ENCODE measurements at regions not wholly inside any gene's neighbourhood (a gene's known extent, or its start where the extent isn't known, plus 50 kb on each side); places are given as distances from the start of the nearest gene placed in this dataset.

DNA sequence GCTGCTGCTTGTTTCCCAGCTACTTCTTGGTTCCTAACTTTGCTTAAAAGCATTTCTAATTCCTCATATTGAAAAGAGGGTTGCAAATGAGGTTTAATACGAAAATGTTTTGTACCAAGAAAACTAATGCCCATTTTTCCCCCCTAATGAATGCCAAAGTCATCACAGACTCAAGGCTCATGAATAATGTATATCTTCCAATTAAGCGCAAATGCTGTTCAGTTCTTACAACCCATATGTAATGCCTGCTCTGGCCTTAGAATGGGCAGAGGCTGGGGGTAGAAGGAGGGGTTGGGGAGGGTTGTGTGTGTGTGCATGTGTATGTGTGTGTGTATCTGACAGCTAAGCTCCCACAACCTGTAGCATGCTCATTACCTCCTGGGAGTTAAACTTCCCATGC lies 901.7 kb downstream of the KCNMA1 start:
- no peak overlapping the region for H2BK15ac ChIP-seq (ENCODE audit: low read depth, low read length)
- H2BK20ac ChIP-seq (ENCODE audit: low read depth, low read length) = no peak overlapping the region
- no peak for ATAC-seq (ENCODE audit: low read depth)
- no peaks in the 10 kb centered on the region for H3K9me3 ChIP-seq (ENCODE audit: control insufficient read depth, insufficient read depth, low read length)
- H3K27ac ChIP-seq (ENCODE audit: insufficient read depth, low read length) = no peak overlapping the region
- TF ChIP-seq BHLHE40 (IDR thresholded peaks at IDR 0.05; ENCODE audit: low read depth, low read length) (no peak), MXI1 (IDR thresholded peaks at IDR 0.05; ENCODE audit: borderline replicate concordance, low read depth, low read length) (no peak), MAZ (IDR thresholded peaks at IDR 0.05; ENCODE audit: borderline replicate concordance, low read depth, low read length) (no peak), RFX5 (IDR thresholded peaks at IDR 0.05; ENCODE audit: low read depth, low read length) (no peak), CHD1 (IDR thresholded peaks at IDR 0.05; ENCODE audit: low read depth, low read length) (no peak), SMC3 (IDR thresholded peaks at IDR 0.05; ENCODE audit: low read depth, low read length) (no peak), POLR2A (IDR thresholded peaks at IDR 0.05; ENCODE audit: low read depth, low read length) (no peak), RAD21 (IDR thresholded peaks at IDR 0.05; ENCODE audit: low read length) (no peak), CEBPB (IDR thresholded peaks at IDR 0.05; ENCODE audit: low read depth, low read length) (no peak), FOS (IDR thresholded peaks at IDR 0.05; ENCODE audit: low read depth, low read length) (no peak), MAFK (IDR thresholded peaks at IDR 0.05; ENCODE audit: low read depth, low read length) (no peak), RCOR1 (IDR thresholded peaks at IDR 0.05; ENCODE audit: insufficient replicate concordance, low read length) (no peak), NFE2L2 (IDR thresholded peaks at IDR 0.05; ENCODE audit: low read depth, low read length) (no peak)
- TF ChIP-seq, protein P1, sequence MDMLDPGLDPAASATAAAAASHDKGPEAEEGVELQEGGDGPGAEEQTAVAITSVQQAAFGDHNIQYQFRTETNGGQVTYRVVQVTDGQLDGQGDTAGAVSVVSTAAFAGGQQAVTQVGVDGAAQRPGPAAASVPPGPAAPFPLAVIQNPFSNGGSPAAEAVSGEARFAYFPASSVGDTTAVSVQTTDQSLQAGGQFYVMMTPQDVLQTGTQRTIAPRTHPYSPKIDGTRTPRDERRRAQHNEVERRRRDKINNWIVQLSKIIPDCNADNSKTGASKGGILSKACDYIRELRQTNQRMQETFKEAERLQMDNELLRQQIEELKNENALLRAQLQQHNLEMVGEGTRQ (IDR thresholded peaks at IDR 0.05; ENCODE audit: low read depth, low read length) = no peak
- TF ChIP-seq, protein P2, sequence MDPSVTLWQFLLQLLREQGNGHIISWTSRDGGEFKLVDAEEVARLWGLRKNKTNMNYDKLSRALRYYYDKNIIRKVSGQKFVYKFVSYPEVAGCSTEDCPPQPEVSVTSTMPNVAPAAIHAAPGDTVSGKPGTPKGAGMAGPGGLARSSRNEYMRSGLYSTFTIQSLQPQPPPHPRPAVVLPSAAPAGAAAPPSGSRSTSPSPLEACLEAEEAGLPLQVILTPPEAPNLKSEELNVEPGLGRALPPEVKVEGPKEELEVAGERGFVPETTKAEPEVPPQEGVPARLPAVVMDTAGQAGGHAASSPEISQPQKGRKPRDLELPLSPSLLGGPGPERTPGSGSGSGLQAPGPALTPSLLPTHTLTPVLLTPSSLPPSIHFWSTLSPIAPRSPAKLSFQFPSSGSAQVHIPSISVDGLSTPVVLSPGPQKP (IDR thresholded peaks at IDR 0.05; ENCODE audit: borderline replicate concordance, low read depth, low read length) = no peak
- TF ChIP-seq, protein P3, sequence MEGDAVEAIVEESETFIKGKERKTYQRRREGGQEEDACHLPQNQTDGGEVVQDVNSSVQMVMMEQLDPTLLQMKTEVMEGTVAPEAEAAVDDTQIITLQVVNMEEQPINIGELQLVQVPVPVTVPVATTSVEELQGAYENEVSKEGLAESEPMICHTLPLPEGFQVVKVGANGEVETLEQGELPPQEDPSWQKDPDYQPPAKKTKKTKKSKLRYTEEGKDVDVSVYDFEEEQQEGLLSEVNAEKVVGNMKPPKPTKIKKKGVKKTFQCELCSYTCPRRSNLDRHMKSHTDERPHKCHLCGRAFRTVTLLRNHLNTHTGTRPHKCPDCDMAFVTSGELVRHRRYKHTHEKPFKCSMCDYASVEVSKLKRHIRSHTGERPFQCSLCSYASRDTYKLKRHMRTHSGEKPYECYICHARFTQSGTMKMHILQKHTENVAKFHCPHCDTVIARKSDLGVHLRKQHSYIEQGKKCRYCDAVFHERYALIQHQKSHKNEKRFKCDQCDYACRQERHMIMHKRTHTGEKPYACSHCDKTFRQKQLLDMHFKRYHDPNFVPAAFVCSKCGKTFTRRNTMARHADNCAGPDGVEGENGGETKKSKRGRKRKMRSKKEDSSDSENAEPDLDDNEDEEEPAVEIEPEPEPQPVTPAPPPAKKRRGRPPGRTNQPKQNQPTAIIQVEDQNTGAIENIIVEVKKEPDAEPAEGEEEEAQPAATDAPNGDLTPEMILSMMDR (conservative IDR thresholded peaks at IDR 0.05; ENCODE audit: low read depth, low read length) = no peak
- no peaks in the 10 kb centered on the region for H3K27me3 ChIP-seq (ENCODE audit: control insufficient read depth, insufficient read depth, low read length)
- no peak overlapping the region for H3K14ac ChIP-seq (replicated peaks; ENCODE audit: low read depth, low read length)
- no peak overlapping the region for H2AFZ ChIP-seq (replicated peaks; ENCODE audit: low read length, poor library complexity)
- intact Hi-C loops (cut with micrococcal nuclease) = no loop called here
- no peaks in the 10 kb centered on the region for H3K4me1 ChIP-seq (ENCODE audit: control insufficient read depth, insufficient read depth, low read length)
- no CpG with 5 or more reads among the region's 2 CpGs for WGBS, 2 experiments (ENCODE audit: extremely low coverage in 2 of 2, insufficient read length in 1 of 2)
- H2AK9ac ChIP-seq (replicated peaks; ENCODE audit: low read depth, low read length, poor library complexity) = no peak overlapping the region
- no peak overlapping the region for H3K23ac ChIP-seq (ENCODE audit: low read depth, low read length)
- dilution Hi-C loops (cut with HindIII; ENCODE audit: low sequenced_read_pairs, unreplicated experiment) = no loop called here
- no peak overlapping the region for H4K5ac ChIP-seq (ENCODE audit: low read depth, low read length)
- H3K79me1 ChIP-seq (ENCODE audit: low read depth in 1 of 2, low read length in 2 of 2) = no peaks in the 10 kb centered on the region
- ChIA-PET CTCF (interaction anchor here (0.5 to 0.6 kb wide), 2 partner anchors 225 to 1597 kb away, joined by 3 to 5 read pairs; no protein-coding TSS in a partner anchor), POLR2A (ENCODE audit: unreplicated experiment) (no interaction called here)
- H3K4me2 ChIP-seq (ENCODE audit: low read depth, low read length) = no peak overlapping the region
- no peak overlapping the region for H3K56ac ChIP-seq (ENCODE audit: extremely low read depth, insufficient read depth, low read length)
- H2BK5ac ChIP-seq (ENCODE audit: low read depth, low read length, poor library complexity, severe bottlenecking) = no peak overlapping the region
- in situ Hi-C loops (cut with MboI; ENCODE audit: low sequenced_read_pairs) = no loop called here
- H4K20me1 ChIP-seq (ENCODE audit: insufficient read depth, low read length) = no peaks in the 10 kb centered on the region
- H2BK120ac ChIP-seq (ENCODE audit: low read depth, low read length) = no peak overlapping the region
- H3K9me1 ChIP-seq (ENCODE audit: insufficient read depth, low read length) = no peaks in the 10 kb centered on the region
- H2AK5ac ChIP-seq (ENCODE audit: low read depth, low read length) = no peak overlapping the region
- H3K9ac ChIP-seq (ENCODE audit: low read depth, low read length) = no peak overlapping the region
- DNase-seq = no peak
- H4K8ac ChIP-seq (ENCODE audit: low read depth in 2 of 2, low read length in 2 of 2) = no peak overlapping the region
- no peak overlapping the region for H3K4me3 ChIP-seq (ENCODE audit: insufficient read depth, low read depth, low read length)
- no peak overlapping the region for H3K18ac ChIP-seq (ENCODE audit: low read depth, low read length)
- BruUV-seq (replicated peaks) = no TSS peak
- no peaks in the 10 kb centered on the region for H3K36me3 ChIP-seq (ENCODE audit: control insufficient read depth, insufficient read depth, low read length)
- H4K91ac ChIP-seq (ENCODE audit: insufficient read depth, low read depth, low read length) = no peak overlapping the region
- H3K4ac ChIP-seq (ENCODE audit: low read depth, low read length) = no peak overlapping the region
